ENCODE measurements at regions not wholly inside any gene's neighbourhood (a gene's known extent, or its start where the extent isn't known, plus 50 kb on each side); places are given as distances from the start of the nearest gene placed in this dataset.

DNA sequence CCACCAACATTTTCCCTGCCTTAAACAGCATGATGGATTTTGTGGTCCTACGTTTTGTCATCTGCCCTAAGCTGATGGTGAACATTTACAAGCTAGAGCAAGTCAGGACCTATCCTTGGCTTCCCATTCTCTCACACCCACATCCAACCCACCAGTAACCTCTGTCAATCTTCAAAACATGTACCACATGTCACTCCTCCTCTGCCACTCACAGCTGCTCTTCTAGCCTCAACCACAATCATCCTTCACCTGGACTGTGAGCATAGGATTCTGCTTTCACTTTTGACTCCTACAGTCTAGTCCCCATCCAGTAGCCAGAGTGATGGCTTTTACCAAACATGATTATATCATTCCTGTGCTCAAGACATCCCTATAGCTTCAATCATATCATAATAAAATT, 279.8 kb upstream of the DLGAP1 start:
- TF ChIP-seq, protein P1, sequence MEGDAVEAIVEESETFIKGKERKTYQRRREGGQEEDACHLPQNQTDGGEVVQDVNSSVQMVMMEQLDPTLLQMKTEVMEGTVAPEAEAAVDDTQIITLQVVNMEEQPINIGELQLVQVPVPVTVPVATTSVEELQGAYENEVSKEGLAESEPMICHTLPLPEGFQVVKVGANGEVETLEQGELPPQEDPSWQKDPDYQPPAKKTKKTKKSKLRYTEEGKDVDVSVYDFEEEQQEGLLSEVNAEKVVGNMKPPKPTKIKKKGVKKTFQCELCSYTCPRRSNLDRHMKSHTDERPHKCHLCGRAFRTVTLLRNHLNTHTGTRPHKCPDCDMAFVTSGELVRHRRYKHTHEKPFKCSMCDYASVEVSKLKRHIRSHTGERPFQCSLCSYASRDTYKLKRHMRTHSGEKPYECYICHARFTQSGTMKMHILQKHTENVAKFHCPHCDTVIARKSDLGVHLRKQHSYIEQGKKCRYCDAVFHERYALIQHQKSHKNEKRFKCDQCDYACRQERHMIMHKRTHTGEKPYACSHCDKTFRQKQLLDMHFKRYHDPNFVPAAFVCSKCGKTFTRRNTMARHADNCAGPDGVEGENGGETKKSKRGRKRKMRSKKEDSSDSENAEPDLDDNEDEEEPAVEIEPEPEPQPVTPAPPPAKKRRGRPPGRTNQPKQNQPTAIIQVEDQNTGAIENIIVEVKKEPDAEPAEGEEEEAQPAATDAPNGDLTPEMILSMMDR (conservative IDR thresholded peaks at IDR 0.05 in 1 of 2, IDR thresholded peaks at IDR 0.05 in 1 of 2; ENCODE audit: extremely low read depth in 1 of 2, insufficient read depth in 1 of 2, low read depth in 1 of 2, low read length in 2 of 2): no peak
- no peak for TF ChIP-seq EZH2 (IDR thresholded peaks at IDR 0.05; ENCODE audit: borderline replicate concordance, low read length)
